ENCODE measurements at regions not wholly inside any gene's neighbourhood (a gene's known extent, or its start where the extent isn't known, plus 50 kb on each side); places are given as distances from the start of the nearest gene placed in this dataset.

DNA sequence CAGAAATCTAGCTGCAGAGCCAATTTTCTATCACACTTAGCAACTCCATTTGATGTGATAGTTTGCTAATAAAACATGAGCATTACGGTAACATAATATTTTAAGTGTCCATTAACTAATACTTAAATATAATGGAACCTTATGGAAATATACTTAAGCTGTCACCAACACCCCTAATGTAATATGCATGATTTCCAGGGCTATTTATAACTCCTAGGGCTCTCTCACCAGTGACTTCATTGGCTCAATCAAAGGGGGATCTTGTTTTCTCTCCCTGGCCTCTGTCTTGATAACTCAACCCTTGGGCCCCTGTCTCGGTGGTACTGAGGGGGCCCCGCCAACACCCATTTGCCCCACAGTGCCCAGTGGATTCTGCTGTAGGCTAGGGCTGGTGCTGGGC lies 170.4 kb downstream of the SALL1 start:
- H3K27me3 ChIP-seq: no peaks in the 10 kb centered on the region
- TF ChIP-seq POLR2AphosphoS5 (IDR thresholded peaks at IDR 0.05): no peak
- TF ChIP-seq EP300 (IDR thresholded peaks at IDR 0.05; ENCODE audit: low read depth): no peak
- TF ChIP-seq POLR2A (IDR thresholded peaks at IDR 0.05): no peak
- TF ChIP-seq, protein P1, sequence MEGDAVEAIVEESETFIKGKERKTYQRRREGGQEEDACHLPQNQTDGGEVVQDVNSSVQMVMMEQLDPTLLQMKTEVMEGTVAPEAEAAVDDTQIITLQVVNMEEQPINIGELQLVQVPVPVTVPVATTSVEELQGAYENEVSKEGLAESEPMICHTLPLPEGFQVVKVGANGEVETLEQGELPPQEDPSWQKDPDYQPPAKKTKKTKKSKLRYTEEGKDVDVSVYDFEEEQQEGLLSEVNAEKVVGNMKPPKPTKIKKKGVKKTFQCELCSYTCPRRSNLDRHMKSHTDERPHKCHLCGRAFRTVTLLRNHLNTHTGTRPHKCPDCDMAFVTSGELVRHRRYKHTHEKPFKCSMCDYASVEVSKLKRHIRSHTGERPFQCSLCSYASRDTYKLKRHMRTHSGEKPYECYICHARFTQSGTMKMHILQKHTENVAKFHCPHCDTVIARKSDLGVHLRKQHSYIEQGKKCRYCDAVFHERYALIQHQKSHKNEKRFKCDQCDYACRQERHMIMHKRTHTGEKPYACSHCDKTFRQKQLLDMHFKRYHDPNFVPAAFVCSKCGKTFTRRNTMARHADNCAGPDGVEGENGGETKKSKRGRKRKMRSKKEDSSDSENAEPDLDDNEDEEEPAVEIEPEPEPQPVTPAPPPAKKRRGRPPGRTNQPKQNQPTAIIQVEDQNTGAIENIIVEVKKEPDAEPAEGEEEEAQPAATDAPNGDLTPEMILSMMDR (IDR thresholded peaks at IDR 0.05): no peak

DNA sequence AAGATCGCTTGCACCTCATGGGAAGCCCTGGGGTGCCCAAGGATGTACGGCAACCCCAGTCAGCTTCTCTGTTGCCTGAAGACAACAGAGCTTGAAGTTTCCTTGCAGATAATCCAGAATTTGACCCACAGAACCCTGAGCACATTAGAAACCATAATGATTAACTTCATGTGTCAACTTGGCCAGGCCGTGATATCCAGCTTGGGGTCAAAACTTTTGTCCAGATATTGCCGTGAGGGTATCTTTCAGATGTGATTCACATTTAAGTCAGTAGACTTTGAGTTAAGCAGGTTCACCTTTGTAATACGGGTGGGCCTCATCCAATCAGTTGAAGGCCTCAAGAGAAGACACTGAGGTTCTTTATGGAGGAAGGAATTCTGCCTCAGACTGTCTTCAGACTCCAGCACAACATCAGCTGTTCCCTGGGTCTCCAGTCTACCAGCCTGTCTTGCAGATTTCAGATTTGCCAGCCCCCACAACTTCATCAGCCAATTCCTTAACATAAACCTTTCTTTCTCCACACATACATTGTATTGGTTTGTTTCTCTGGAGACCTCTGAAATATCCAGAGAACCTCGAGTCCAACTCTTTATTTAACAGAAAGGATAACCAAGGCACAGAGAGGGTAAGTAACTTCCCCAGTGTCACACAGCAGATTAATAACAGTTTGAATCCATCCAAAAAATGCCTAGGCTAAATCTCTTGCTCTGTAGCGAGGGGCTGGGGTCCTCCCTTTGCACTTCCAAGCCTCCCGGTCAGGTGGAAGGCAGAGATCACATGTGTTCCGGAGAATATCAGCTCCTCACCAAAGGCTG lies 171.1 kb downstream of the SALL1 start:
- H3K27ac ChIP-seq: no peak overlapping the region
- intact Hi-C loops (cut with DNase I; ENCODE audit: low total_unique reads) (no loop called here), in situ Hi-C loops (cut with MboI; ENCODE audit: low pct_ligation_motif_present in 1 of 4, low pct_unique_long_range_greater_than_20kb in 1 of 4, low sequenced_read_pairs in 3 of 4) (no loop called here)
- DNase-seq: no peak
- no peaks in the 10 kb centered on the region for H3K9me3 ChIP-seq
- TF ChIP-seq POLR2A (IDR thresholded peaks at IDR 0.05) (no peak), POLR2AphosphoS5 (IDR thresholded peaks at IDR 0.05) (no peak), EP300 (IDR thresholded peaks at IDR 0.05; ENCODE audit: low read depth) (no peak)
- TF ChIP-seq, protein P1 (IDR thresholded peaks at IDR 0.05): no peak
- no peaks in the 10 kb centered on the region for H3K27me3 ChIP-seq
- H3K36me3 ChIP-seq: no peaks in the 10 kb centered on the region
- H3K4me1 ChIP-seq: no peaks in the 10 kb centered on the region
- no peak overlapping the region for H3K4me3 ChIP-seq
- 22 to 68% methylated on average over 1 to 9 of the region's 9 CpGs for WGBS, 2 donors (ENCODE audit: low coverage in 1 of 2)

More for the DNA sequence above, 170.4 kb downstream of the SALL1 start:
- 64 to 75% methylated on average over 1 to 3 of the region's 3 CpGs for WGBS, 2 donors (ENCODE audit: low coverage in 1 of 2)
- Histone ChIP-seq H3K27ac (no peak overlapping the region), H3K4me3 (no peak overlapping the region), H3K36me3 (no peaks in the 10 kb centered on the region), H3K9me3 (no peaks in the 10 kb centered on the region), H3K4me1 (no peaks in the 10 kb centered on the region)
- in situ Hi-C loops (cut with MboI; ENCODE audit: low pct_ligation_motif_present in 1 of 4, low pct_unique_long_range_greater_than_20kb in 1 of 4, low sequenced_read_pairs in 3 of 4): no loop called here
- intact Hi-C loops (cut with DNase I; ENCODE audit: low total_unique reads): no loop called here
- DNase-seq: no peak

DNA sequence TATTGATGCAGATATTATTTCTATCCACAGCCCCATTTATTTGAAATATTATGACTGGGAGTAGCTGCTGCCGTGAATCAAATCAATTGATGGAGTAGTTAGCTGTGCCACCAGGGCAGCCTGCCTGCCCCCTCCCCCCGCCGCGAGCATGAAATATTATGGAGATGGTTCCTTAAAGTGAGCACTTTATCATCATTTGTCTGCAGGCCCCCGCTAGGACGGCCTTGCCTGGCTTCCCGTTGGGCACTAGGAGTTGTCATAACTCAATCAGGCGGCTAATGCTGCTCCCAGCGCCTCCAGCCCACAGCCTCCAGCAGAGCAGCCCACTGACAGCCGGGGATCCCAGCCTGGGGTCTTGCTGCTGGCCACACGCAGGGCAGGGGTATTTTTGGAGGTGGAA lies 173.9 kb downstream of the SALL1 start:
- 62% methylated on average over 11 of the region's 11 CpGs; no CpG with 5 or more reads in 1 of the 2 donors for WGBS, 2 donors (ENCODE audit: low coverage in 1 of 2)
- Histone ChIP-seq H3K27ac (no peak overlapping the region), H3K9me3 (no peaks in the 10 kb centered on the region), H3K36me3 (no peaks in the 10 kb centered on the region), H3K4me1 (no peaks in the 10 kb centered on the region), H3K4me3 (no peak overlapping the region), H3K27me3 (no peaks in the 10 kb centered on the region)
- TF ChIP-seq POLR2AphosphoS5 (IDR thresholded peaks at IDR 0.05) (no peak), POLR2A (IDR thresholded peaks at IDR 0.05) (no peak), EP300 (IDR thresholded peaks at IDR 0.05; ENCODE audit: low read depth) (no peak)
- TF ChIP-seq, protein P1 (IDR thresholded peaks at IDR 0.05): no peak
- no peak for DNase-seq
- intact Hi-C loops (cut with DNase I; ENCODE audit: low total_unique reads): no loop called here
- in situ Hi-C loops (cut with MboI; ENCODE audit: low pct_ligation_motif_present in 1 of 4, low pct_unique_long_range_greater_than_20kb in 1 of 4, low sequenced_read_pairs in 3 of 4): no loop called here

DNA sequence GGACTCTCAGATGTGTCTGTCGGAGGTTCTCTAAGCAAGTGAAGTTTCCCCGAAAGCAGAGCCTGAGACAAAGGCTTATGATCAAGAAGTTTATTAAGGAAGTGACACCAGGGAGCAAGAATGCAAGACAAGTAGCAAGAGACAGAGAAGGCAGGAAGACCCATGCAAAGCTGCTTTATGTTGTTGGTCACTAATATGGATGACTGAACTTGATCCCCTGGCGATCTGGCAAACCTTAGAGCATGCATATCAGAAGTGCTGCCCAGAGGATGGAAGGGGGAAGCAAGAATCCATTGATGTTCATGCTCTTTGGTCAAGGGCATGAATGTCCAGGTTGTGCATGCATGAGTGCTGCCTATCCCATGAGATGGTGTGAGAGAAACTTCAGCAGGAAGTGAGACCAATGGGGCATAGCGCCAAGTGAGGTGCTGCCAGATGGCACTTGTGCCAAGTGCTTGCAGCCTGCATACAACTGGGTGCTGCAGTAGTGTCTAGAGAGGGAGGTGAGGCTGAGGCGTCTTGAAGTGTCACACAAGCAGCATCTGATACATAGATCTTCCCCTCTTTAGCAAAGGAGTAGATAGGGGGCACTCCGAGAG lies 176.5 kb downstream of the SALL1 start:
- no peaks in the 10 kb centered on the region for H3K27me3 ChIP-seq
- in situ Hi-C loops (cut with MboI; ENCODE audit: low pct_ligation_motif_present in 1 of 4, low pct_unique_long_range_greater_than_20kb in 1 of 4, low sequenced_read_pairs in 3 of 4) (no loop called here), intact Hi-C loops (cut with DNase I; ENCODE audit: low total_unique reads) (no loop called here)
- H3K9me3 ChIP-seq: no peaks in the 10 kb centered on the region
- H3K36me3 ChIP-seq: no peaks in the 10 kb centered on the region
- no peaks in the 10 kb centered on the region for H3K4me1 ChIP-seq
- H3K4me3 ChIP-seq: no peak overlapping the region
- TF ChIP-seq POLR2AphosphoS5 (IDR thresholded peaks at IDR 0.05): no peak
- no peak for TF ChIP-seq EP300 (IDR thresholded peaks at IDR 0.05; ENCODE audit: low read depth)
- no peak for TF ChIP-seq POLR2A (IDR thresholded peaks at IDR 0.05)
- TF ChIP-seq, protein P1 (IDR thresholded peaks at IDR 0.05): no peak
- WGBS, 2 donors (ENCODE audit: low coverage in 1 of 2): 78 to 83% methylated on average over 4 to 6 of the region's 6 CpGs
- DNase-seq: no peak
- no peak overlapping the region for H3K27ac ChIP-seq
